GM23338 (cell line): ENCODE measurements at regions not wholly inside any gene's neighbourhood (a gene's known extent, or its start where the extent isn't known, plus 50 kb on each side); places are given as distances from the start of the nearest gene placed in this dataset.

Source experiments
- CREB1 ChIP-seq: fragments of 250-450 bp; sonication (Bioruptor Pico); IDR thresholded peaks from 2 replicates; pipeline ENCODE4 v1.5.0; 2020; ENCODE audit warnings: low read depth, mild to moderate bottlenecking, moderate library complexity
- EZH2 ChIP-seq: fragments of 200-600 bp; sonication (generic); IDR thresholded peaks from one replicate; pipeline ENCODE4 v1.8.0; 2017; ENCODE audit warnings: antibody characterized with exemption, mild to moderate bottlenecking, low read depth; ENCODE audit not compliant: unreplicated experiment
- EZH2phosphoT487 ChIP-seq: fragments of 200-600 bp; sonication (generic); IDR thresholded peaks from one replicate; pipeline ENCODE4 v1.8.1; 2018; ENCODE audit warnings: antibody characterized with exemption; ENCODE audit not compliant: unreplicated experiment
- POLR2AphosphoS5 ChIP-seq: IDR thresholded peaks from 2 replicates; pipeline ENCODE4 v1.6.1; 2016; ENCODE audit warnings: antibody characterized with exemption, low read depth
- TF ChIP-seq, protein P1 (sequence below), 2 experiments: fragments of 200-600 bp in 1 of 2; sonication (generic) in 1 of 2; conservative IDR thresholded peaks; 2 replicates each; pipeline versions ENCODE4 v1.5.1 to v1.6.1; 2016 to 2017; ENCODE audit warnings: antibody characterized with exemption in 2 of 2, low read depth in 2 of 2, mild to moderate bottlenecking in 2 of 2, moderate library complexity in 1 of 2
- TF ChIP-seq, protein P2 (sequence below): IDR thresholded peaks from one replicate; pipeline ENCODE4 v1.6.1; 2018; ENCODE audit warnings: antibody characterized with exemption; ENCODE audit not compliant: unreplicated experiment

DNA sequence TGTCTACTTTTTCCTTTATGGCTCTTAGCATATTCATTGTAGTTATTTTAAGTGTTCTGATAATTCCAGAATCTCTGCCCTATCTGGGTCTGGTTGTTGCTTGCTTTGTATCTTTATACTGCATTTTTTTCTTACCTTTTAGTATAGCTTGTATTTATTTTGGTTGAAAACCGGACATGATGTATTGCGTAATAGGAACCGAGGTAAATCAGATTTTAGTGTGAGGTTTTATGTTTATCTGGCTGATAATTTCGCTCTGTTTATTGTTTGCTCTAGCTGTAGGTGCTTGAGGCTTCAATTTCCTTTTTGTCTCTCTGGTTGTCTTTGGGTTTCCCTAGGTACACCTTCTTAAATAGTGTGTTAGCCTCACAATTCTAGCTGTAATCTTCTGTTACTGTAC lies 263.8 kb upstream of the LCORL start:
- TF ChIP-seq, protein P1, sequence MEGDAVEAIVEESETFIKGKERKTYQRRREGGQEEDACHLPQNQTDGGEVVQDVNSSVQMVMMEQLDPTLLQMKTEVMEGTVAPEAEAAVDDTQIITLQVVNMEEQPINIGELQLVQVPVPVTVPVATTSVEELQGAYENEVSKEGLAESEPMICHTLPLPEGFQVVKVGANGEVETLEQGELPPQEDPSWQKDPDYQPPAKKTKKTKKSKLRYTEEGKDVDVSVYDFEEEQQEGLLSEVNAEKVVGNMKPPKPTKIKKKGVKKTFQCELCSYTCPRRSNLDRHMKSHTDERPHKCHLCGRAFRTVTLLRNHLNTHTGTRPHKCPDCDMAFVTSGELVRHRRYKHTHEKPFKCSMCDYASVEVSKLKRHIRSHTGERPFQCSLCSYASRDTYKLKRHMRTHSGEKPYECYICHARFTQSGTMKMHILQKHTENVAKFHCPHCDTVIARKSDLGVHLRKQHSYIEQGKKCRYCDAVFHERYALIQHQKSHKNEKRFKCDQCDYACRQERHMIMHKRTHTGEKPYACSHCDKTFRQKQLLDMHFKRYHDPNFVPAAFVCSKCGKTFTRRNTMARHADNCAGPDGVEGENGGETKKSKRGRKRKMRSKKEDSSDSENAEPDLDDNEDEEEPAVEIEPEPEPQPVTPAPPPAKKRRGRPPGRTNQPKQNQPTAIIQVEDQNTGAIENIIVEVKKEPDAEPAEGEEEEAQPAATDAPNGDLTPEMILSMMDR (conservative IDR thresholded peaks at IDR 0.05; ENCODE audit: low read depth in 2 of 2): no peak
- no peak for TF ChIP-seq EZH2
- TF ChIP-seq POLR2AphosphoS5: no peak
- TF ChIP-seq, protein P2, sequence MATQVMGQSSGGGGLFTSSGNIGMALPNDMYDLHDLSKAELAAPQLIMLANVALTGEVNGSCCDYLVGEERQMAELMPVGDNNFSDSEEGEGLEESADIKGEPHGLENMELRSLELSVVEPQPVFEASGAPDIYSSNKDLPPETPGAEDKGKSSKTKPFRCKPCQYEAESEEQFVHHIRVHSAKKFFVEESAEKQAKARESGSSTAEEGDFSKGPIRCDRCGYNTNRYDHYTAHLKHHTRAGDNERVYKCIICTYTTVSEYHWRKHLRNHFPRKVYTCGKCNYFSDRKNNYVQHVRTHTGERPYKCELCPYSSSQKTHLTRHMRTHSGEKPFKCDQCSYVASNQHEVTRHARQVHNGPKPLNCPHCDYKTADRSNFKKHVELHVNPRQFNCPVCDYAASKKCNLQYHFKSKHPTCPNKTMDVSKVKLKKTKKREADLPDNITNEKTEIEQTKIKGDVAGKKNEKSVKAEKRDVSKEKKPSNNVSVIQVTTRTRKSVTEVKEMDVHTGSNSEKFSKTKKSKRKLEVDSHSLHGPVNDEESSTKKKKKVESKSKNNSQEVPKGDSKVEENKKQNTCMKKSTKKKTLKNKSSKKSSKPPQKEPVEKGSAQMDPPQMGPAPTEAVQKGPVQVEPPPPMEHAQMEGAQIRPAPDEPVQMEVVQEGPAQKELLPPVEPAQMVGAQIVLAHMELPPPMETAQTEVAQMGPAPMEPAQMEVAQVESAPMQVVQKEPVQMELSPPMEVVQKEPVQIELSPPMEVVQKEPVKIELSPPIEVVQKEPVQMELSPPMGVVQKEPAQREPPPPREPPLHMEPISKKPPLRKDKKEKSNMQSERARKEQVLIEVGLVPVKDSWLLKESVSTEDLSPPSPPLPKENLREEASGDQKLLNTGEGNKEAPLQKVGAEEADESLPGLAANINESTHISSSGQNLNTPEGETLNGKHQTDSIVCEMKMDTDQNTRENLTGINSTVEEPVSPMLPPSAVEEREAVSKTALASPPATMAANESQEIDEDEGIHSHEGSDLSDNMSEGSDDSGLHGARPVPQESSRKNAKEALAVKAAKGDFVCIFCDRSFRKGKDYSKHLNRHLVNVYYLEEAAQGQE: no peak
- no peak for TF ChIP-seq CREB1 (CRISPR knock-in tag)
- no peak for TF ChIP-seq EZH2phosphoT487
